ENCODE measurements at regions not wholly inside any gene's neighbourhood (a gene's known extent, or its start where the extent isn't known, plus 50 kb on each side); places are given as distances from the start of the nearest gene placed in this dataset.
"Not testable (repeated sequence)": the region's sequence is repeated elsewhere in the genome, so short reads cannot be mapped to it uniquely, and the experiment has no call there.

DNA sequence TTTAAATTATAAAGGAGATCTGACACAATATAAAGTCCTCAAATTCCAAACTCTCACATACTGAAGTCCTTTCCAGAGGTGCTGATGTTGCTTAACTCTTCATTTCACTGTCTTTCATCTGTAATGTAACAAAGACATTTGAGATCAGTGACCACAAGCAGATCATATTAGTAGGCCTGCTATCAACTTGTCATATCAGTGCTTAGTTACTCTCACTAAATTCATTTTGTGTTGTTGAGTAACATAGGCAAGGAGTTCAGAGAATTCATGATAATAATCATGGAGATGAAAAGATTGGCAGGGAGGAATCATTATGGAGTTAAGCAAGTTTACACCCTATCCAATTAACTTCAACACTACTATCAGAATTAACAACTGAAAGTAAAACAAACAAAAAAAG, 571.0 kb upstream of the ARRDC3 start:
- DNase-seq, result no peak

DNA sequence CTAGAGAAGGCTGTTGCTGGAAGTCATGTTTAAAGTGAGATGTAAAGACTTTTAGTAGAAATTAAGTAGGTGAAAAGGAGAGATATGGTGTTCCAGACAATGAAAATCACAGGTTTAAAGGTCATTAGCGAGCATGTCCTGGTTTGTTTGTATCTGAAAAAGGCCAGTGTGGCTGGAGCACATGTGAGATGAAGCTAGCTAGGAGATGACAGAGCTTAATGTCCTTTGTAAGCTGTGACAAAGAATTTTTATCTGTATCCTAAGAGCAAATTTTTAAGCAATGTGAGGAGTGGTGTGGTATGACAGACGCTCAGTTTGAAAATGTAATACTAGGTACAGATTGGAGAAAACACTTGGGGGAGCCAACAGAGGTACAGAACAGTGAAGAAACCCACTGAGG, 567.2 kb upstream of the ARRDC3 start:
- DNase-seq, result no peak

DNA sequence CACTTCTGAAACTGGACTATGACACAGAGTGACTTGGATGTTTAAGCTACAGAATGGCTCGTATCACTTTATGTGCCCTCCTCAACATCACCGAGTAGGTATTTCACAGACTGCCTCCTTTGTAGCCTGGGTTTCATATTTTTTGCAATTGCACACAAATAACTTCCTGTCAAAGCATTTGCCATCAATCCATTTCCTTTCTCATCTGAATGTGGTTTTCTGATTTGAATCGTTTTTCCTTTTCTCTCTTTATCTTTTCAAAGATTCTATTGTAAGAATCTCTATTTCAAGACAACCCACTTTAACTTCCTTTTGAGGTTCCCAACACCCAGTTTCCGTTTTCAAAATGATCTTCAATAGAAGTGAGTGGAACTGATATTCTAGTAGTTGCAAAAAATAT, 563.8 kb upstream of the ARRDC3 start:
- no peak for DNase-seq

DNA sequence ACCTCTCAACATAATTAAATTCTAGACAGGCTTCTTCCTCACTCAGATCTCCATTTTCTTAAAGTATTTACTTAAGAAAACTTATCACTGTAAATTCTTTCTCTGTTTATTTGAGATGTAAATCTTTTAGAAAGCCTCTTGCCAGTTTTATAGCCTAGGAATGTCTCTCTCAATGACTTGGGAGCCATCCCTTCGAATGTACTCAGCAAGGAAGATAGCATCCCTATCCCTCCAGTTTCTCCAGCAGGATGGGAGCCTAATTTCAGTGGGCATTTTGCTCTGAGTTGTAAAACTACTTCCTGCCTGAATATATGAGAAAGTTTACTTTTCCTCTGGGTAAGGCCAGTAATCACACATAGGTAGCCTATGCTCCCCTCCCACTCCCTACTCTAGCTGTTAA, 558.5 kb upstream of the ARRDC3 start:
- DNase-seq, result no peak

DNA sequence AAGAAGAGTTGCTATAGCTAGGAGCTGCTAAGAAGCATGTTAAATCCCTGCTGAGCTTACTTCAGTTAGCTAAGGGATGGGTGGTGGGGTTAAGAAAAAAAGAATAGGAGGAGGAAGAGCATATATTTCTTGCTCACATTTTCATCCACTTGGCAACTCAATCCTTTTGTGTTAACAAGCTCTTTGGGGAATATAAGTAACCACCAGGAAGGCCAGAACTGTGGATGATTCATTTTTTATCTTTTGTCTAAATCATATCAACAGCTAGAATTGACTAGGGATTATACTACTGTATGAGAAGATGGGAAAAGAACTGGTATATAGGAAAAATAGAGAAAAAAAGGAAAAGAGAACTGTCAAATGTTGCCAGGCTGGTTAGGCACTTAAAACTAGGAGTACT, 555.3 kb upstream of the ARRDC3 start:
- DNase-seq, result no peak

DNA sequence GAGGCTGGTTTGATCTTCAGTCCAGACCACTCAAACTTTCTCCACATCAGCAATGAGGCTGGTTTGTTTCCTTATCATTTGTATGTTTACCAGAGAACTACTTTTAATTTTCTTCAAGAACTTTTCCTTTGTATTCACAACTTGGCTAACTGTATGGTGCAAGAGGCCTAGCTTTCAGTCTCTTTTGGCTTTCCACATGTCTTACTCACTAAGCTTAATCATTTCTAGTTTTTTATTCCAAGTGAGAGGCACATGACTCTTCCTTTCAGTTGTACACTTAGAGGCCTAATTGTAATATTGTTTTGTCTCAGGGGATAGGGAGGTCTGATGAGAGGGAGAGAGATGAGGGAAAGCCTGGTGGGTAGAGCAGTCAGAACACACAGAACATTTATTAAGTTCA, 554.0 kb upstream of the ARRDC3 start:
- DNase-seq, result no peak

DNA sequence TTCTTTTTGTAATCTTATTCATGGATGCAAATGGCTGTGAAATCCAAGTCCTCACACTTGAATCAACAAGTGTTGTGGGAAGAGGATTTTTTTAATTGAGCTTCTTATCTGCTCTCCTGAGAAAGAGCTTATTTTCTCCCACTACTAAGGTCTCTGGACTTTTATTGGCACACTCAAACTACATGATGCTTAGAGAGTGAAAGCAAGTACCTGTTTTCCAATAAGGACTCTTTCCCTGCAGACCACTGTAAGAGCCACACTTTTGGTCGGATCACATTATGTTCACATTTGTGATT, 546.4 kb upstream of the ARRDC3 start:
- no peak for DNase-seq

DNA sequence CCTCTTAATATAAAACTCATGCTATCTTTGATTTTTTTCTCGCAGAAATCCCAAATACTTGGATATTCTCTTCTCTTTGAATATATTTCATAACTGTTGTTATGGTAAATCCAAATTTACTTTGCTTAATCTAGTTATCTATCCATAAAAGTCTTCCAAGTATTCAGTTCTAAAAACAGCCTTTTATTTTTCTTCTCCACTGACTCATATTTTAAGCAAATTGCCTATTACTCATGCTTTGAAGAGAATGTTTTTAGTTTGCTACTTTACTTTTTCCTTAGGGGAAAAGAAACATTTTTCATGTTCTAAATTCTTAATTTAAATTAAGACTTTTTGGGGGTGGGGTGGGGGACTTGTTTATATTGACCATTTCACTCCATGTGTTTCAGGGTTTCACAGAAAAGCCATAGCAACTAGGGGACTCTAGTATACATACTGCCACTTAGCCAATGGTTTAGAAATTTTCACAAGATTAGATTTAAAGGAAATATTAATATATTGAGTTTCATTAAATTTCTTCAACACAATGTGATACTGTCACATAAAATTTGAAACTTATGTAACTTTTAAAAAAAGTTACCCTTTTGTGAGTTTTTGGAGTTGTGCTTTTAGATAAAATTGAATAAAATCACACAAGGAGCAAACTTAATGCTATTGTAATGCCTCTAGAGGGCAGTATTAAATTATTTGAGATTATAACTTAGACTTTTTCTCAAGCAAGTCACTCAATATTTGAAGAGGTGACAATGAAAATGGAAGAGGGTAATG, 545.8 kb upstream of the ARRDC3 start:
- DNase-seq, result no peak

DNA sequence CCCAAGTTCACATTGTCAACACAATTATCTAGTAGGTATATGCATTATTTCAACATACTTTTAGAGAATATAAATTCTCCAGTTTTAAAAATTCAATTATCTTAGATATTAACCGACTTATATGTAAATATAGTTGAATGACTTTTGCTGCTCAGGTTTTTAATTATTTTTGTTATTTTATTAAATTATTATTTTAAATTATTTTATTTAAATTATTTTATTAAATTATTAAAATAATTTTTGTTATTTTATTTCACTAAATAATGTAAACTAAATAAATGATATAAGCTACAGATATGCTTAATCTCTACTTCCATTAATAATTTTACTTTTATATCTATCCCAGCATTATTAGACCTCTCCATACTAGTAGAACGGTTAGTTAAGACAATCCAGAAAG, 544.3 kb upstream of the ARRDC3 start:
- no peak for DNase-seq

DNA sequence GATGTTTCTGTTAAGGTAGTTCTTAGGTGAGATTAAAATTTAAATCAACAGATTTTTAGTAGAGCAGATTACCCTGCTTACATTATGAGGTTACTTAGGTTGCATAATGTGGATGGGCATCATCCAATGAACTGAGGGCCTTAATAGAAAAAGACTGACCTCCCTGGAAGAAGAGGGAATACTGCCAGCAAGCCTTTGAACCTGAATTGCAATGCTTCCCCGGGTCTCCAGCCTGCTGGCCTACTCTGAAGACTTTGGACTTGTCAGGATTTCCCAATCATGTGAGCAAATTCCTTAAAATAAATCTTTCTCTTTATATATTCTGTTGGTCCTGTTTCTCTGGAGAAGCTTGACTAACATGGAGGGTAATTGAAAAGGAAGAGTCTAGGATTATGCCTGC, 542.1 kb upstream of the ARRDC3 start:
- DNase-seq, result no peak

DNA sequence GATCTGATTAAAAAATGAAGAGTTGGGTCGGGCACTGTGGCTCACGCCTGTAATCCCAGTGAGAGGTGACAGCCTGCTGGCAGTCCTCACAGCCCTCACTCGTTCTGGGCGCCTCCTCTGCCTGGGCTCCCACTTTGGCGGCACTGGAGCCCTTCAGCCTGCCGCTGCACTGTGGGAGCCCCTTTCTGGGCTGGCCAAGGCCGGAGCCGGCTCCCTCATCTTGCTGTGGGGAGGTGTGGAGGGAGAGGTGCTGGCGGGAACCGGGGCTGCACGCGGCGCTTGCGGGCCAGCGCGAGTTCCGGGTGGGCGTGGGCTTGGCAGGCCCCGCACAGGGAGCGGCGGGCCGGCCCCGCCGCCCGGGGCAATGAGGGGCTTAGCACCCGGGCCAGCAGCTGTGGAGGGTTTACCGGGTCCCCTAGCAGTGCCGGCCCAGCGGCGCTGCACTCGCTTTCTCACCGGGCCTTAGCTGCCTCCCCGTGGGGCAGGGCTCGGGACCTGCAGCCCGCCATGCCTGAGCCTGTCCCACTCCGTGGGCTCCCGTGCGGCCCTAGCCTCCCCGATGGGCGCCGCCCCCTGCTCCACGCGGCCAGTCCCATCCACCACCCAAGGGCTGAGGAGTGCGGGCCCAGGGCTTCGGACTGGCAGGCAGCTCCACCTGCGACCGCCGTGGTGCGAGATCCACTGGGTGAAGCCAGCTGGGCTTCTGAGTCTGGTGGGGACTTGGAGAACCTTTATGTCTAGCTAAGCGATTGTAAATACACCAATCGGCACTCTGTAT, 534.1 kb upstream of the ARRDC3 start:
- not testable (repeated sequence) for DNase-seq

DNA sequence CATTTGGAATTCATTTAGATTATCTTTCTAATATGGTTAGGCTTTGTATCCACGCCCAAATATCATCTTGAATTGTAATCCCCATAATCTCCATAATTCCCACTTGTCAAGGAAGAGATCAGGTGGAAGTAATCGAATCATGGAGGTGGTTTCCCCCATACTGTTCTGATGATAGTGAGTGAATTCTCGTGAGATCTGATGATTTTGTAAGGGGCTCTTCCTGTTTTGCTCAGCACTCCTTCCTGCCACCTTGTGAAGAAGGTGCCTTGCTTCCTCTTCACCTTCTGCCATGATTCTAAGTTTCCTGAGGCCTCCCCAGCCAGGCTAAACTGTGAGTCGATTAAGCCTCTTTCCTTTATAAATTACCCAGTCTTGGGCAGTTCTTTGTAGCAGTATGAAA, 527.5 kb upstream of the ARRDC3 start:
- DNase-seq, result no peak

DNA sequence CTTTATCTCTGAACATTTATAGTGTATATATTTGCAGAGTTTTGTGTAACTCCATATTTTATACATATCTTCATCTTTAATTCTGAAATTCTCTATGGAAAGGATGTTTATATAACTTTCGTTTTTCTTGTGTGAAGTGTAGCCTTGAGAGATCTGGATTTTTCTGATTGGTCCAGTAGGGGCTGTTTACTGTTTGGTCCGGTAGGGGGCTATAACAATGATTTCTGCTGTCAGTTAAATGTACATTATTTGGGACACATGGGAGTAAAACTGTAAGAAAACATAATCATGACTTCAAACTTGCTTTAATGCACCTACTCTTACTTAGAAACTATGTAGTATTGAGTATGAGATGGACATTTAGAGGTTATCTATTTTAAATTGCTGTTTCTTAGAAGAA, 527.1 kb upstream of the ARRDC3 start:
- DNase-seq, result no peak

DNA sequence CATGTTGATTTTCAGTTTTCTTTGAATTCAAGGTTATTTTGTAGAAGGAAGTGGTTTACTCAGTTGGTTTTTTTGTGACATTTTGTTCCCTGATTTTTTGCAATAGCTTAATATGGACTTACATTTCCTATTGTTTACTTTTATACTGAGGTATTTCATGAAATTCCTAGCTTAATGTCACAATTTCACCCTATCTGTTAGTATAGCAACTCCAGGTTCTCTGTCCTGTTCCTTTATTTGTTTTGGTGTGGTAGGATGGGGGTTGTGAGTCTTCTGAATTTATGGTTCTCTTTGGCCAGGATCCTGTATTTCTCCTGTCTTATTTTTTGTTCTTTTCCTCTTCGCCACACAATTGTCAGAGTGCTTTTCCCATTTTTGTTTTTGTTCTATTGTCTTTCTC, 523.4 kb upstream of the ARRDC3 start:
- no peak for DNase-seq

DNA sequence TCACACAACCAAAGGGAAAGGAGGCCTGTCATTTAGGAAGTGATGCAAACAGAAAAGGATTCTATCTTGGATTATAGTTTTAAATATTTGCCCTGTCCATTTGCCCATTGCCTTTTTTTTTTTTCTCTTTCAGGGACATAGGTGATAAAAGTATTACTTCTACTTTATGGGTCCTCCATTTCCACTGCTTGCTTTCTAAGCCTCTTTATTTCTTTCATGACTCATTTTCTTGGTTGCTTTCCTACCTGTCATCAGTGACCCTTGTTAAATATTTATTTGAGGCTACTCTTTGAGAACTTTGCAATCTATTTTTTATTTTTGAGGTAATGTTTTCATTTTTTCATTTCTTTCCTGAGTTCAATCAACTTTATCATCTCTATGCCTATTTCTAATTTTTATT, 522.9 kb upstream of the ARRDC3 start:
- no peak for DNase-seq

DNA sequence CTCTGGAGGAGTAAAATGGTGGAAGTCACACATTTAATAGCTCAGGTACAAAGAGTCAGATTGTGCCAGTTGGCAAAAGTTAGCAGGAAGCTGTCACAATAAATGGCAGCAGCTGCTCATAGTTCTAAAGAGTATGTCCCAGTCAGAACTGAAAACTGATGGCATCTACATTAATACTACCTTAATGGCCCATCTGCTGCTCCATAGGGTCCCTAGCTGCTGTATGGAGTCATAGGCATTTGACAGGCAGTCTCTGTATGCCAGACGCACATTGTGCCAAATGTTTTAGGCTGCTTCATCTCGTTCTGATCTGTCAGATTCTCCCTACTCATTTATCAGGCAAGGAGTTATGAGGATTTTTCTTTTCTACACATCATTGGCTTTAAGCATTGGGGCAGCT, 515.8 kb upstream of the ARRDC3 start:
- no peak for DNase-seq

DNA sequence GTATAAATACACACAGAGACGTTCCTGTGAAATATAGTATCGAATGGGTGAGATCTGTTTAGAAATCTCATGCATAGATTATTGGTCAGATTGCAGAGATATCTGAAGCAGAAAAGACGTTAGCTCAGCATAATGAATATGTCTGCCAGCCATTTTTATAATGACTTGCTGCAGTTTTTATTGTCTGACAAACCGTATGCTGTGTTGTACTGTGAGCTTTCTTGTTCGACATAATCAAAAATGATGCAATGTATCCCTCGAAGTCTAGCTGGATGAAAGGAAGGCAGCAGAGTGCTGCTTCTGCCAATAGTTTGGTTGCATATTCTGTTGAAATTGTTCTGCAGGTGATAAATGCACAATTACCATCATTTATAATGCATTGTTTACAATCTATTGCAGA, 514.9 kb upstream of the ARRDC3 start:
- no peak for DNase-seq

DNA sequence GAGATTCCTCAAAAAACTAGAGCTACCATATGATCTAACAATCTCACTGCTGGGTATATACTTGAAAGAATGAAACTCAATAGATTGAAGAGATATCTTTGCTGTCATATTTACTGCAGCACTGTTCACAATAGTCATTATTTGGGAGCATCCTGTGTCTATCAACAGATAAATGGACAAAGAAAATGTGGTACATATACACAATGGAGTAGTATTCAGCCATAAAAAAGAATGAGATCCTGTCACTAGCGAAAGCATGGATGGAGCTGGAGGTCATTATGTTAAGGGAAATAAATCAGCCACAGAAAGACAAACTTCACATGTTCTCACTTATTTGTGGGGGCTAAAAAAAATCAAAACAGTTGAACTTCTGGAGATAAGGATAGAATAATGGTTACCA, 505.7 kb upstream of the ARRDC3 start:
- no peak for DNase-seq

DNA sequence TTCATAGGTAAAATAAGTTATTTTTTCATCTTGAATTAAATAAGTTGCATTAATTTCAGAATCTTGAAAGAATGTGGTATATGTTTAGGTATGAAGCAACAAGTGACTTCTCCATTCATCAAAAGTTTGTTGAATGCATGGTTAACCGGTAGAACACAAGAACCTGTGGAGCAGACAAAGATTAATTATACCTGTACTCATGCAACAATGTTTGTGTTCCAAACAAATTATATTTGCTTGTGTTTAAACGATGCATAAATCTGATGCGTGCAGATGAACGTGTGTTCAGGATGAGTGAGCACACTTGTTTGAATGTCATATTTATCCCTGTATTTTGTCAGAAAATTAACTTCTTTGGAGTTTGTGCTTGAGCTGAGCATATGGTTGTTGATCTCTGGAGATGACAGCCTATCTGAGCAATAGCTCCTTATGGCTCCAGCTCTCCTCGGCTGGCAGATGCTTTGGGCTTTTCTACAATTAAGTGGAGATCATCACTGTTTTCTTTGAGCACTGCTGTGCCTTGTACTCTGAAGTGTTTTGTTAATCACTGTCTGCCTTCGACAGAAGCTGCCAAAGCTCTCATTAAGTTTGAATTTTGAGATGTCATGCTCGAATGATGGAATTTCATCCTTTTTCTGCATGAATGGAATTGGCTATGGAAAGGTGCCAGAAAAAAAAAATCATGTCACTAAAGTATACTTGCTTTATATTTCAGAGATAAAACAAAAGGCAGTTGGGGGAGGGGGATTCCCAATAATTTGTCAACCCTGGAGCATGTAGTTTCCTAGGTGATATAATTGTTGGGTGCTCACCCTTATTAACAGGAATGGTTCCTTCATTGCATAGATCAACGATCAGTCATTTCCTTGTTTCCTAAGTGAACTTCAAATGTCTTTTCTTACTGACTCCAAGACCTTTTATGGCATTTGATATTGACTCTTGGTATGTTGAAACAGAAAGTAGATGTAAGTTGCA, 502.5 kb upstream of the ARRDC3 start:
- DNase-seq, result no peak

DNA sequence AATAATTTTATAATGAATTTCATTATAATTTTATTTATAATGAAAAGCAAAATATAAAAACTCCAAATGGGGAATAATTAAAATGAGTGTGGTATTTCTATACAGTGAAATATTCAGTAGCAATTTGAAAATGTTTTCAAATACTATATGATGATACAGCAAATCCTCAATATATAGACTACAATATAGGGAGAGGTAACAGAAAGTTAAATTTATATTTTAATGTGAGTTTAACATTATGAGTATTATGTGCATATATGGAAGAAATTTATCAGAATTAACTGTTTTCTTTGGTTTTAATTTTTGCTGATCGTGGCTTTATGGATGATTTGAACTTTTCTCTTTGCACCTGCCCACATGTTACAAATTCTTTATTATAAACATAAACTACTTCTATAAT, 500.9 kb upstream of the ARRDC3 start:
- DNase-seq, result no peak

DNA sequence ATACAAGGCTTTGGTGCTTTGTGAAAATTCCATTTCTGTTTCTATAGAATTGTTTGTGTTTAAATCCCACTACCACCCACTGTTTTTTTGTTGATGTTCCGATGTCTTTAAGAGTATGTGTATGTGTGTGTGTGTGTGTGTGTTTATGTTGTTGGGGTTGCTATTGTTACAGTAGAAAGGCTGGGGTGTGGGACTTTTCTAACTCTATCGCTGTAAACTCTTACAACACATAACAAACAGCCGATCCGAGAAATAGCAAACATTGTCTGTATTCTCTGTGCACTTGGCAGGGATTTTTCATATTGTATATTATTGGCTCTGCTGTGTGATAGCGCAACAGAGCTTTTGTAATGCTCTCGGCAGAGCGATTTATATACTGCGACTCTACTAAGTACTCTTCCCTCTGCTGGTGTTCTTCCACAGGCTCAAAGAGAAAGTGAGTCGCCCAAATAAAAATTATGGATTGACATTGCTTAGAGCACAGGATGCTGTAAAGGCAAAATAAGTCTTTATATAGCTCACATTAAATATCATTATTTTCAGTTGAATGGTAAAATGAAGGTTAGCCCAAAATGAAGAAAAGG, 492.2 kb upstream of the ARRDC3 start:
- DNase-seq, result no peak

DNA sequence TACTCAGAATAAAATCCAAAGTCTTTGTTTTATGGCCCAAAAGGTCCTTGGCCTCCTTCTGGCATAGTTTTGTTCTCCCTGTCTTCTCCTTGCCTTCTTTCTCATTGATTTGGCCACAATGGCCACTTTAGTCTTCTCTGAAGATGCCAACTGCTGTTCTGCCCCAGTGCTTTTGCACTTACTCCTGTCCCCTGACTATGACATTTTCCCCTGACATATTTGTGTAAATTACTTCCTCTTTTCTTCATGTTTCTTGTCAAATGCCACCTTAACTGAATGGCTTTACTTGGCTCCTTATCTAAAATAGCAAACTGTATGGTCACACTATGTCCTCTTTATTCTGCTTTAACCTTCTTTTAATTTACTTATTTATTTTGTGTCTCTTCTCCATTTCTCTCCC, 484.7 kb upstream of the ARRDC3 start:
- DNase-seq, result no peak

DNA sequence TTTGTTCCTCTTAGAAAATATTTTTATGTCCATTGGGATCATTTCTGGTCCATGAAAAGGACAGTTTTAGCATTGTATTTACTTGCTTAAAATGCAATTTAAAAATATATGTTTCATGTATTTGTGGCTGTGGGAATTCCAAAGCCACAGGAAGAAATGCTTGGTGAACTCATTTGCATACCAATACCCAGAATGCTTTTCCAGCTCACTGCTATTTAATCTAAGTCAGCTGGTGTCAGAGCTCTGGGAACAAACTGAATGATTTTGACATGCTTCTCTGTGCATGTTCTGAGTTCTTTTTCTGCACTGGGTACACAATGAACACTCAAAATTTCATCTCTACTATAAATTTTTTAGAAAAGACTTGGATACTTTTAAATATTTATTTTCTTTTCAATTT, 482.8 kb upstream of the ARRDC3 start:
- DNase-seq, result no peak
